Osteoblast (primary cell): ENCODE measurements at regions not wholly inside any gene's neighbourhood (a gene's known extent, or its start where the extent isn't known, plus 50 kb on each side); places are given as distances from the start of the nearest gene placed in this dataset.

Experiments used
- DNase-seq: peaks from one replicate; pipeline ENCODE4 v3.0.0; 2011; ENCODE audit warnings: low spot score, mixed read lengths; ENCODE audit not compliant: insufficient read length; ENCODE audit errors: missing footprints
- H2AFZ ChIP-seq: 2 replicates; pipeline ENCODE4 v1.6.0; 2011; ENCODE audit warnings: mild to moderate bottlenecking, low read length
- H3K27ac ChIP-seq: 2 replicates; pipeline ENCODE4 v1.5.1; 2011; ENCODE audit warnings: mild to moderate bottlenecking, low read depth, low read length, moderate library complexity
- H3K27me3 ChIP-seq: 2 replicates; pipeline ENCODE4 v1.6.0; 2012; ENCODE audit warnings: mild to moderate bottlenecking, control low read depth, inconsistent platforms, low read length, moderate library complexity; ENCODE audit not compliant: insufficient read depth
- H3K36me3 ChIP-seq: 2 replicates; pipeline ENCODE4 v1.5.1; 2011; ENCODE audit warnings: mild to moderate bottlenecking, low read length, control low read depth, moderate library complexity; ENCODE audit not compliant: insufficient read depth
- H3K4me1 ChIP-seq: 2 replicates; pipeline ENCODE4 v1.5.1; 2011; ENCODE audit warnings: mild to moderate bottlenecking, low read length, control low read depth, moderate library complexity; ENCODE audit not compliant: insufficient read depth
- H3K4me2 ChIP-seq: 2 replicates; pipeline ENCODE4 v1.6.0; 2011; ENCODE audit warnings: mild to moderate bottlenecking, low read length; ENCODE audit not compliant: insufficient read depth
- H3K4me3 ChIP-seq: fragments of 200-600 bp; sonication (generic); 3 replicates; pipeline ENCODE4 v1.5.1; 2012; ENCODE audit warnings: mild to moderate bottlenecking, low read length, inconsistent platforms; ENCODE audit not compliant: insufficient read depth
- H3K79me2 ChIP-seq: 2 replicates; pipeline ENCODE4 v1.6.0; 2012; ENCODE audit warnings: mild to moderate bottlenecking, low read length, control low read depth, inconsistent platforms; ENCODE audit not compliant: insufficient read depth
- H3K9me3 ChIP-seq: 2 replicates; pipeline ENCODE4 v1.5.1; 2011; ENCODE audit warnings: low read depth, low read length, control low read depth
- H4K20me1 ChIP-seq: 2 replicates; pipeline ENCODE4 v1.6.0; 2012; ENCODE audit warnings: mild to moderate bottlenecking, low read length, control low read depth; ENCODE audit not compliant: insufficient read depth
- TF ChIP-seq, protein P1 (sequence below): IDR thresholded peaks from 2 replicates; pipeline ENCODE4 v1.5.1; 2011; ENCODE audit warnings: mild to moderate bottlenecking, low read depth, low read length, moderate library complexity; ENCODE audit errors: extremely low read depth

DNA sequence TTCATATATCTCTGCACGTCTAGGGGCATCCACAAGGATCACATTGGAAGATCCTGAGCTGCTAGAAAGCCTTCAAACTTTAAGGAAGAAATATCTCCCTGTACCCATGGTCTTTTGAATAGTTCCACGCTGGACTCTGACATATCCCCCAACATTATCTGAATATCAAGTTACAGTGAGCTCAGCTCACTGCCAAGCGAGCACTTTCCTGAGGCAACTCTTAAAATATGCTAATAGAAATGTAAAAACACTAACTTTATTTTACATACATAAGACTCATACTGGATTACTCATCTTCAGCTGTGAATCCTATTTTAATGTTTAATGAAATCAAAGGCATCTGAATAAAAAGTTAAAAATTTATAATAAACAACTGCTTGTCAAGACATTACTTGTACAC, 420.2 kb upstream of the CCDC54 start:
- H3K27ac ChIP-seq, result no peak overlapping the region
- peak; percentile 46 for DNase-seq
- no peaks in the 10 kb centered on the region for H3K9me3 ChIP-seq
- peak overlapping the region; percentile 49 for H3K4me2 ChIP-seq
- peaks cover 9% of the 10 kb centered on the region for H3K4me1 ChIP-seq
- H4K20me1 ChIP-seq, result no peaks in the 10 kb centered on the region
- H2AFZ ChIP-seq, result peak overlapping the region; percentile 64
- H3K36me3 ChIP-seq, result no peaks in the 10 kb centered on the region
- no peak overlapping the region for H3K4me3 ChIP-seq
- TF ChIP-seq, protein P1, sequence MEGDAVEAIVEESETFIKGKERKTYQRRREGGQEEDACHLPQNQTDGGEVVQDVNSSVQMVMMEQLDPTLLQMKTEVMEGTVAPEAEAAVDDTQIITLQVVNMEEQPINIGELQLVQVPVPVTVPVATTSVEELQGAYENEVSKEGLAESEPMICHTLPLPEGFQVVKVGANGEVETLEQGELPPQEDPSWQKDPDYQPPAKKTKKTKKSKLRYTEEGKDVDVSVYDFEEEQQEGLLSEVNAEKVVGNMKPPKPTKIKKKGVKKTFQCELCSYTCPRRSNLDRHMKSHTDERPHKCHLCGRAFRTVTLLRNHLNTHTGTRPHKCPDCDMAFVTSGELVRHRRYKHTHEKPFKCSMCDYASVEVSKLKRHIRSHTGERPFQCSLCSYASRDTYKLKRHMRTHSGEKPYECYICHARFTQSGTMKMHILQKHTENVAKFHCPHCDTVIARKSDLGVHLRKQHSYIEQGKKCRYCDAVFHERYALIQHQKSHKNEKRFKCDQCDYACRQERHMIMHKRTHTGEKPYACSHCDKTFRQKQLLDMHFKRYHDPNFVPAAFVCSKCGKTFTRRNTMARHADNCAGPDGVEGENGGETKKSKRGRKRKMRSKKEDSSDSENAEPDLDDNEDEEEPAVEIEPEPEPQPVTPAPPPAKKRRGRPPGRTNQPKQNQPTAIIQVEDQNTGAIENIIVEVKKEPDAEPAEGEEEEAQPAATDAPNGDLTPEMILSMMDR, result no peak
- no peaks in the 10 kb centered on the region for H3K79me2 ChIP-seq
- H3K27me3 ChIP-seq, result no peaks in the 10 kb centered on the region

GRCh38 chr3:106962993-106963392, 414.2 kb upstream of the CCDC54 start:
- H4K20me1 ChIP-seq, result no peaks in the 10 kb centered on the region
- peak overlapping the region; percentile 0 for H2AFZ ChIP-seq
- H3K9me3 ChIP-seq, result no peaks in the 10 kb centered on the region
- H3K36me3 ChIP-seq, result no peaks in the 10 kb centered on the region
- H3K4me2 ChIP-seq, result peak overlapping the region; percentile 49
- peaks cover 12% of the 10 kb centered on the region for H3K4me1 ChIP-seq
- no peak for DNase-seq
- no peaks in the 10 kb centered on the region for H3K27me3 ChIP-seq
- no peak overlapping the region for H3K4me3 ChIP-seq
- H3K27ac ChIP-seq, result no peak overlapping the region
- TF ChIP-seq, protein P1, result no peak
- no peaks in the 10 kb centered on the region for H3K79me2 ChIP-seq

DNA sequence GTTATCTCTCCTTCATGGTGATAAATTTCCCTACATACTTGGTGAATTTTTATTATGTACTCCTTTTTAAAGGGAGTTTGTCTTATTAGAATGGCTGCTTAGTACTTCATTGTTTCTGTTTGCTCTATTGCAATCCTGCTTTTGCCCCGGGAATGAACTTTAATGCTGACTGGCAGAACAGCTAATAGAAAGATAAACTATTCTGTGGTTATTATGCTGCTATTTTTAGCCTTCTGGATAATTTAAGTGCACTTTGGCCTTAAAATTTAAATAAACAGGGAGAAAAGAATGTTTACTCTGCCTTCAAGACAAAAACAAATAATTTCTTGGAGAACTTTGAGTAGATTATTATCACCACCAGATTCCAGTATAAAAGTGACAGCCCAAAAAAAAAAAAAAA, 413.8 kb upstream of the CCDC54 start:
- Histone ChIP-seq H3K4me2 (peak overlapping the region; percentile 49), H3K36me3 (no peaks in the 10 kb centered on the region), H3K9me3 (no peaks in the 10 kb centered on the region), H3K4me3 (no peak overlapping the region), H3K79me2 (no peaks in the 10 kb centered on the region), H3K27ac (peak overlapping the region; percentile 23), H3K27me3 (no peaks in the 10 kb centered on the region), H4K20me1 (no peaks in the 10 kb centered on the region), H2AFZ (peak overlapping the region; percentile 49), H3K4me1 (peaks cover 12% of the 10 kb centered on the region)
- TF ChIP-seq, protein P1, result no peak
- no peak for DNase-seq

DNA sequence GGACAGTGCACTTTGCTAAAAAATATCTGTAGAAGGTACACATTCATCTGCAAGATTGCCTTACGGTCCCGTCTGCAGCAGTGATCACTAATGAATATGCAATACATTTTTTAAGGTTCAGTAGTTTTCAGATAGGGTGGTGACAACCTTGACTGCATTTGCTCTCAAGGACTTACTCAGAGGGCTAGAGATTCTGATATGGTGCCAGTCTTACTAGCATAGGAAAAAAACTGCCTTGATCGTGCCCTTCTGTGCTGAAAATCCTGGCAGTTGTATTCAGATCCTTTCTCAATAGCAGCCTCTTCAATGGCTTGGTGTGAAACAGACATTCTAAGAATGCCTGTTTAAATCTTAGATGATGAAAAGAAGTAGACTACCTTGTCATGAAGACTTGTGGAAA, 411.9 kb upstream of the CCDC54 start:
- no peak overlapping the region for H3K27ac ChIP-seq
- TF ChIP-seq, protein P1, result no peak
- no peak overlapping the region for H3K4me3 ChIP-seq
- peaks cover 12% of the 10 kb centered on the region for H3K4me1 ChIP-seq
- no peaks in the 10 kb centered on the region for H3K79me2 ChIP-seq
- DNase-seq, result no peak
- peak overlapping the region; percentile 49 for H2AFZ ChIP-seq
- H3K9me3 ChIP-seq, result no peaks in the 10 kb centered on the region
- H4K20me1 ChIP-seq, result no peaks in the 10 kb centered on the region
- no peaks in the 10 kb centered on the region for H3K36me3 ChIP-seq
- H3K4me2 ChIP-seq, result no peak overlapping the region
- H3K27me3 ChIP-seq, result no peaks in the 10 kb centered on the region
